ENCODE measurements at regions not wholly inside any gene's neighbourhood (a gene's known extent, or its start where the extent isn't known, plus 50 kb on each side); places are given as distances from the start of the nearest gene placed in this dataset.

GRCh38 chr3:66659056-66659455 lies 158.2 kb upstream of the LRIG1 start:
- no peak overlapping the region for H3K18ac ChIP-seq (ENCODE audit: low read length)
- H3K4me3 ChIP-seq (ENCODE audit: low read length in 2 of 2) = no peak overlapping the region
- WGBS, 2 donors (ENCODE audit: extremely low coverage in 2 of 2, insufficient read length in 2 of 2, insufficient replicate concordance in 1 of 2) = no CpG with 5 or more reads among the region's 1 CpG
- no peak overlapping the region for H3K9ac ChIP-seq (ENCODE audit: low read depth, low read length, poor library complexity)
- no peak overlapping the region for H3K4ac ChIP-seq (ENCODE audit: low read length)
- no peaks in the 10 kb centered on the region for H3K79me1 ChIP-seq (ENCODE audit: low read depth, low read length)
- H2BK5ac ChIP-seq (ENCODE audit: low read length) = no peak overlapping the region
- H2BK120ac ChIP-seq (ENCODE audit: low read depth, low read length) = no peak overlapping the region
- no peak overlapping the region for H3K14ac ChIP-seq (ENCODE audit: low read length)
- no peaks in the 10 kb centered on the region for H3K9me3 ChIP-seq (replicated peaks in 1 of 2; ENCODE audit: control insufficient read depth in 2 of 2, insufficient read depth in 1 of 2, low read depth in 1 of 2, low read length in 2 of 2)
- H2BK15ac ChIP-seq (ENCODE audit: low read length) = no peak overlapping the region
- H3K4me2 ChIP-seq (ENCODE audit: insufficient read depth, low read length, poor library complexity, severe bottlenecking) = no peak overlapping the region
- no peak overlapping the region for H3K23ac ChIP-seq (ENCODE audit: low read depth, low read length, poor library complexity)
- peak overlapping the region; percentile 16 for H2AFZ ChIP-seq (ENCODE audit: low read length)
- H4K8ac ChIP-seq (ENCODE audit: low read depth, low read length) = no peak overlapping the region
- H2BK12ac ChIP-seq (ENCODE audit: low read length) = no peak overlapping the region
- peaks cover 12 to 28% of the 10 kb centered on the region in 2 donors for H3K4me1 ChIP-seq (ENCODE audit: control insufficient read depth in 2 of 2, insufficient read depth in 1 of 2, low read depth in 1 of 2, low read length in 2 of 2)
- H3K36me3 ChIP-seq (replicated peaks in 1 of 2; ENCODE audit: control insufficient read depth in 2 of 2, insufficient read depth in 2 of 2, low read length in 2 of 2) = no peaks in the 10 kb centered on the region
- no peak overlapping the region for H4K91ac ChIP-seq (ENCODE audit: low read depth, low read length, poor library complexity)
- no peak for DNase-seq (ENCODE audit: low spot score)
- H3K27me3 ChIP-seq (ENCODE audit: control insufficient read depth in 3 of 3, insufficient read depth in 3 of 3, low read depth in 1 of 3, low read length in 3 of 3) = no peaks in the 10 kb centered on the region
- H2AK5ac ChIP-seq (ENCODE audit: low read depth, low read length) = no peak overlapping the region
- no peak overlapping the region for H3K27ac ChIP-seq (replicated peaks; ENCODE audit: low read length)

GRCh38 chr3:66661628-66662027 lies 160.8 kb upstream of the LRIG1 start:
- H3K4me3 ChIP-seq (ENCODE audit: low read length in 2 of 2) = no peak overlapping the region
- no peak overlapping the region for H3K23ac ChIP-seq (ENCODE audit: low read depth, low read length, poor library complexity)
- H2BK12ac ChIP-seq (ENCODE audit: low read length) = no peak overlapping the region
- H3K79me1 ChIP-seq (ENCODE audit: low read depth, low read length) = no peaks in the 10 kb centered on the region
- no peak overlapping the region for H3K4ac ChIP-seq (ENCODE audit: low read length)
- H3K18ac ChIP-seq (ENCODE audit: low read length) = no peak overlapping the region
- H2BK120ac ChIP-seq (ENCODE audit: low read depth, low read length) = no peak overlapping the region
- H3K27ac ChIP-seq (replicated peaks; ENCODE audit: low read length) = no peak overlapping the region
- no peak overlapping the region for H2AK5ac ChIP-seq (ENCODE audit: low read depth, low read length)
- no CpG with 5 or more reads among the region's 4 CpGs for WGBS, 2 donors (ENCODE audit: extremely low coverage in 2 of 2, insufficient read length in 2 of 2, insufficient replicate concordance in 1 of 2)
- DNase-seq (ENCODE audit: low spot score) = no peak
- no peak overlapping the region for H2BK5ac ChIP-seq (ENCODE audit: low read length)
- H2AFZ ChIP-seq (ENCODE audit: low read length) = peak overlapping the region; percentile 43
- H2BK15ac ChIP-seq (ENCODE audit: low read length) = no peak overlapping the region
- H3K4me1 ChIP-seq (ENCODE audit: control insufficient read depth in 2 of 2, insufficient read depth in 1 of 2, low read depth in 1 of 2, low read length in 2 of 2) = peaks cover 0 to 4% of the 10 kb centered on the region in 2 donors
- no peak overlapping the region for H3K14ac ChIP-seq (ENCODE audit: low read length)
- no peaks in the 10 kb centered on the region for H3K9me3 ChIP-seq (replicated peaks in 1 of 2; ENCODE audit: control insufficient read depth in 2 of 2, insufficient read depth in 1 of 2, low read depth in 1 of 2, low read length in 2 of 2)
- H4K91ac ChIP-seq (ENCODE audit: low read depth, low read length, poor library complexity) = no peak overlapping the region
- no peak overlapping the region for H3K9ac ChIP-seq (ENCODE audit: low read depth, low read length, poor library complexity)
- no peaks in the 10 kb centered on the region for H3K27me3 ChIP-seq (ENCODE audit: control insufficient read depth in 3 of 3, insufficient read depth in 3 of 3, low read depth in 1 of 3, low read length in 3 of 3)
- H3K4me2 ChIP-seq (ENCODE audit: insufficient read depth, low read length, poor library complexity, severe bottlenecking) = no peak overlapping the region
- no peaks in the 10 kb centered on the region for H3K36me3 ChIP-seq (replicated peaks in 1 of 2; ENCODE audit: control insufficient read depth in 2 of 2, insufficient read depth in 2 of 2, low read length in 2 of 2)
- no peak overlapping the region for H4K8ac ChIP-seq (ENCODE audit: low read depth, low read length)

- no peak for DNase-seq (ENCODE audit: low spot score)
Observed at GRCh38 chr3:66662894-66663293, 162.1 kb upstream of the LRIG1 start.

GRCh38 chr3:66665021-66665695 lies 164.3 kb upstream of the LRIG1 start:
- no peak overlapping the region for H2BK15ac ChIP-seq (ENCODE audit: low read length)
- H2BK120ac ChIP-seq (ENCODE audit: low read depth, low read length) = no peak overlapping the region
- H3K4me3 ChIP-seq (ENCODE audit: low read length in 2 of 2) = no peak overlapping the region
- H3K4ac ChIP-seq (ENCODE audit: low read length) = no peak overlapping the region
- H3K18ac ChIP-seq (ENCODE audit: low read length) = no peak overlapping the region
- peaks cover 0 to 1% of the 10 kb centered on the region in 2 donors for H3K9me3 ChIP-seq (replicated peaks in 1 of 2; ENCODE audit: control insufficient read depth in 2 of 2, insufficient read depth in 1 of 2, low read depth in 1 of 2, low read length in 2 of 2)
- H2AK5ac ChIP-seq (ENCODE audit: low read depth, low read length) = no peak overlapping the region
- H2AFZ ChIP-seq (ENCODE audit: low read length) = peak overlapping the region; percentile 27
- H2BK12ac ChIP-seq (ENCODE audit: low read length) = no peak overlapping the region
- H3K4me2 ChIP-seq (ENCODE audit: insufficient read depth, low read length, poor library complexity, severe bottlenecking) = no peak overlapping the region
- H3K14ac ChIP-seq (ENCODE audit: low read length) = no peak overlapping the region
- no peaks in the 10 kb centered on the region for H3K36me3 ChIP-seq (replicated peaks in 1 of 2; ENCODE audit: control insufficient read depth in 2 of 2, insufficient read depth in 2 of 2, low read length in 2 of 2)
- no CpG with 5 or more reads among the region's 5 CpGs for WGBS, 2 donors (ENCODE audit: extremely low coverage in 2 of 2, insufficient read length in 2 of 2, insufficient replicate concordance in 1 of 2)
- H4K91ac ChIP-seq (ENCODE audit: low read depth, low read length, poor library complexity) = no peak overlapping the region
- no peak overlapping the region for H2BK5ac ChIP-seq (ENCODE audit: low read length)
- H3K4me1 ChIP-seq (ENCODE audit: control insufficient read depth in 2 of 2, insufficient read depth in 1 of 2, low read depth in 1 of 2, low read length in 2 of 2) = peaks cover 0 to 1% of the 10 kb centered on the region in 2 donors
- H3K27me3 ChIP-seq (ENCODE audit: control insufficient read depth in 3 of 3, insufficient read depth in 3 of 3, low read depth in 1 of 3, low read length in 3 of 3) = no peaks in the 10 kb centered on the region
- no peak overlapping the region for H3K27ac ChIP-seq (replicated peaks; ENCODE audit: low read length)
- no peaks in the 10 kb centered on the region for H3K79me1 ChIP-seq (ENCODE audit: low read depth, low read length)
- no peak overlapping the region for H3K9ac ChIP-seq (ENCODE audit: low read depth, low read length, poor library complexity)
- DNase-seq (ENCODE audit: low spot score) = no peak
- H4K8ac ChIP-seq (ENCODE audit: low read depth, low read length) = no peak overlapping the region
- H3K23ac ChIP-seq (ENCODE audit: low read depth, low read length, poor library complexity) = no peak overlapping the region

More at GRCh38 chr3:66662894-66663293, 162.1 kb upstream of the LRIG1 start:
- Histone ChIP-seq H2BK15ac (ENCODE audit: low read length) (no peak overlapping the region), H3K4me1 (ENCODE audit: control insufficient read depth in 2 of 2, insufficient read depth in 1 of 2, low read depth in 1 of 2, low read length in 2 of 2) (peaks cover 0 to 1% of the 10 kb centered on the region in 2 donors), H2AK5ac (ENCODE audit: low read depth, low read length) (no peak overlapping the region), H3K27ac (replicated peaks; ENCODE audit: low read length) (no peak overlapping the region), H3K27me3 (ENCODE audit: control insufficient read depth in 3 of 3, insufficient read depth in 3 of 3, low read depth in 1 of 3, low read length in 3 of 3) (no peaks in the 10 kb centered on the region), H2AFZ (ENCODE audit: low read length) (no peak overlapping the region), H3K23ac (ENCODE audit: low read depth, low read length, poor library complexity) (no peak overlapping the region), H3K4me2 (ENCODE audit: insufficient read depth, low read length, poor library complexity, severe bottlenecking) (no peak overlapping the region), H4K91ac (ENCODE audit: low read depth, low read length, poor library complexity) (no peak overlapping the region), H3K9me3 (replicated peaks in 1 of 2; ENCODE audit: control insufficient read depth in 2 of 2, insufficient read depth in 1 of 2, low read depth in 1 of 2, low read length in 2 of 2) (no peaks in the 10 kb centered on the region), H3K14ac (ENCODE audit: low read length) (no peak overlapping the region), H3K18ac (ENCODE audit: low read length) (no peak overlapping the region), H2BK120ac (ENCODE audit: low read depth, low read length) (no peak overlapping the region), H4K8ac (ENCODE audit: low read depth, low read length) (no peak overlapping the region), H3K79me1 (ENCODE audit: low read depth, low read length) (no peaks in the 10 kb centered on the region), H3K36me3 (replicated peaks in 1 of 2; ENCODE audit: control insufficient read depth in 2 of 2, insufficient read depth in 2 of 2, low read length in 2 of 2) (no peaks in the 10 kb centered on the region), H3K4me3 (ENCODE audit: low read length in 2 of 2) (no peak overlapping the region), H3K9ac (ENCODE audit: low read depth, low read length, poor library complexity) (no peak overlapping the region), H2BK12ac (ENCODE audit: low read length) (no peak overlapping the region), H2BK5ac (ENCODE audit: low read length) (no peak overlapping the region), H3K4ac (ENCODE audit: low read length) (no peak overlapping the region)
- no CpG with 5 or more reads among the region's 6 CpGs for WGBS, 2 donors (ENCODE audit: extremely low coverage in 2 of 2, insufficient read length in 2 of 2, insufficient replicate concordance in 1 of 2)

Data from neuronal stem cell (in vitro differentiated cells).